Keratinocyte (primary cell): ENCODE measurements at regions not wholly inside any gene's neighbourhood (a gene's known extent, or its start where the extent isn't known, plus 50 kb on each side); places are given as distances from the start of the nearest gene placed in this dataset.

Experiments
- EZH2 ChIP-seq: IDR thresholded peaks from one replicate; pipeline ENCODE4 v1.6.1; 2012; ENCODE audit warnings: inconsistent platforms, mild to moderate bottlenecking, low read length, moderate library complexity
- TF ChIP-seq, protein P1 (sequence below), 3 experiments: IDR thresholded peaks in 1 of 3; conservative IDR thresholded peaks in 1 of 3; optimal IDR thresholded peaks in 1 of 3; 2 replicates in 2 of 3; 3 replicates in 1 of 3; pipeline versions ENCODE3 to v1.5.1; 2011; ENCODE audit warnings: low read length in 3 of 3, mild to moderate bottlenecking in 3 of 3, moderate library complexity in 2 of 3, control low read depth in 1 of 3, inconsistent platforms in 1 of 3; ENCODE audit not compliant: insufficient read depth in 2 of 3; ENCODE audit errors: extremely low read depth in 1 of 3

DNA sequence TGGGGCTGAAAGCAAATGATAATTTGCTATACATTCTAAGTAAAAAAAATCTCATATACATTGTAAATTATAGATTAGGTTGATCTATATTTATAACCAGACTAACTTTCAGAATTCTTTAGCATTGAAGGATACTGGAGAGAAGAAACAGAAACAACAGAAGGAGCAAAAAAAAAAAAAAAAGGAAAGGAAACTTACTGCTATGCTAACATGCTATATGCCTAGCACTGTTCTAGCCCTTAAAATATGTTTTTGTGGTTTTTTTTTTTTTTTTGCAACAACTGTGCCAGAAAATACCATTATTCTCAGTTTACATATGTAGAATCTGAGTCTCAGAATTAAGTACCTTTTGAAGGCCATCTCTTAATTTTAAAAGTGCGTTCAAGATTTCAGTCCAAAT is 204.9 kb upstream of the MC4R start:
- TF ChIP-seq, protein P1, sequence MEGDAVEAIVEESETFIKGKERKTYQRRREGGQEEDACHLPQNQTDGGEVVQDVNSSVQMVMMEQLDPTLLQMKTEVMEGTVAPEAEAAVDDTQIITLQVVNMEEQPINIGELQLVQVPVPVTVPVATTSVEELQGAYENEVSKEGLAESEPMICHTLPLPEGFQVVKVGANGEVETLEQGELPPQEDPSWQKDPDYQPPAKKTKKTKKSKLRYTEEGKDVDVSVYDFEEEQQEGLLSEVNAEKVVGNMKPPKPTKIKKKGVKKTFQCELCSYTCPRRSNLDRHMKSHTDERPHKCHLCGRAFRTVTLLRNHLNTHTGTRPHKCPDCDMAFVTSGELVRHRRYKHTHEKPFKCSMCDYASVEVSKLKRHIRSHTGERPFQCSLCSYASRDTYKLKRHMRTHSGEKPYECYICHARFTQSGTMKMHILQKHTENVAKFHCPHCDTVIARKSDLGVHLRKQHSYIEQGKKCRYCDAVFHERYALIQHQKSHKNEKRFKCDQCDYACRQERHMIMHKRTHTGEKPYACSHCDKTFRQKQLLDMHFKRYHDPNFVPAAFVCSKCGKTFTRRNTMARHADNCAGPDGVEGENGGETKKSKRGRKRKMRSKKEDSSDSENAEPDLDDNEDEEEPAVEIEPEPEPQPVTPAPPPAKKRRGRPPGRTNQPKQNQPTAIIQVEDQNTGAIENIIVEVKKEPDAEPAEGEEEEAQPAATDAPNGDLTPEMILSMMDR (optimal IDR thresholded peaks at IDR 0.05 in 1 of 3, IDR thresholded peaks at IDR 0.05 in 1 of 3, conservative IDR thresholded peaks at IDR 0.05 in 1 of 3; ENCODE audit: extremely low read depth in 1 of 3, insufficient read depth in 2 of 3, low read length in 3 of 3), result no peak
- no peak for TF ChIP-seq EZH2
